Gastrocnemius medialis (tissue), 4 donors: ENCODE measurements at regions not wholly inside any gene's neighbourhood (a gene's known extent, or its start where the extent isn't known, plus 50 kb on each side); places are given as distances from the start of the nearest gene placed in this dataset.
A peak's percentile ranks its signal among the peaks of the same experiment; 100 is the strongest.
"Not testable (repeated sequence)": the region's sequence is repeated elsewhere in the genome, so short reads cannot be mapped to it uniquely, and the experiment has no call there.

ENCODE experiments used
- ATAC-seq, 2 donors: fragments of 150-250 bp; one replicate each; pipeline ENCODE4 v1.9.1; 2016
- DNase-seq, 2 donors: peaks; one replicate each; pipeline ENCODE4 v3.0.0-alpha.2; 2019
- H3K27ac ChIP-seq, 4 donors: fragments of 200-600 bp; sonication (generic); 1 replicate in 1 of 4; 2 replicates in 3 of 4; pipeline ENCODE4 v1.5.1; 2016 to 2018; ENCODE audit warnings: mild to moderate bottlenecking in 2 of 4, moderate library complexity in 1 of 4
- H3K27me3 ChIP-seq, 3 donors: fragments of 200-600 bp; sonication (generic) in 2 of 3; 1 replicate in 1 of 3; 2 replicates in 2 of 3; pipeline versions ENCODE4 v1.5.1 to v1.6.0; 2016 to 2019; ENCODE audit warnings: mild to moderate bottlenecking in 1 of 3, moderate library complexity in 1 of 3
- H3K36me3 ChIP-seq, 2 donors: fragments of 200-600 bp; sonication (generic) in 1 of 2; one replicate each; pipeline ENCODE4 v1.5.1; 2017 to 2018
- H3K4me1 ChIP-seq, 2 donors: fragments of 200-600 bp; sonication (generic) in 1 of 2; one replicate each; pipeline ENCODE4 v1.5.1; 2016 to 2017; ENCODE audit warnings: mild to moderate bottlenecking in 2 of 2
- H3K4me3 ChIP-seq, 4 donors: fragments of 200-600 bp; sonication (generic) in 3 of 4; 1 replicate in 1 of 4; 2 replicates in 3 of 4; pipeline ENCODE4 v1.5.1; 2016 to 2019; ENCODE audit warnings: mild to moderate bottlenecking in 2 of 4
- H3K9me3 ChIP-seq, 3 donors: fragments of 200-600 bp; sonication (generic) in 2 of 3; 1 replicate in 1 of 3; 2 replicates in 2 of 3; pipeline ENCODE4 v1.5.1; 2016 to 2019
- in situ Hi-C, 4 donors: fragments of 200-750 bp; cut with MboI; loops; one replicate each; pipeline versions ENCODE4 v1.15.0 to v1.8.0; 2017; ENCODE audit warnings: low sequenced_read_pairs in 4 of 4
- intact Hi-C: fragments of 100-400 bp; cut with DNase I; formaldehyde crosslinking; loops from one replicate; pipeline ENCODE4 v1.15.1; 2023; ENCODE audit warnings: low total_unique reads

- peak; percentile 60 to 70 for ATAC-seq
- H3K4me1 ChIP-seq, H3K36me3 ChIP-seq, H3K4me3 ChIP-seq, H3K27me3 ChIP-seq, H3K27ac ChIP-seq, H3K9me3 ChIP-seq, in situ Hi-C loops, intact Hi-C loops, DNase-seq: not testable (repeated sequence)
Observed at GRCh38 chr1:206314951-206315636, 111.8 kb downstream of the SRGAP2 start.

GRCh38 chr1:206316901-206317300, 113.6 kb downstream of the SRGAP2 start:
- H3K27ac ChIP-seq, H3K9me3 ChIP-seq, intact Hi-C loops, H3K4me1 ChIP-seq, H3K4me3 ChIP-seq, DNase-seq, ATAC-seq, H3K36me3 ChIP-seq, H3K27me3 ChIP-seq, in situ Hi-C loops: not testable (repeated sequence)

GRCh38 chr1:206317878-206318514, 114.7 kb downstream of the SRGAP2 start:
- H3K4me3 ChIP-seq, H3K27me3 ChIP-seq, DNase-seq, intact Hi-C loops, in situ Hi-C loops, H3K9me3 ChIP-seq, H3K36me3 ChIP-seq, H3K4me1 ChIP-seq, H3K27ac ChIP-seq: not testable (repeated sequence)
- ATAC-seq, result peak in 1 of 2 donors; percentile 44

GRCh38 chr1:206320227-206320626, 116.9 kb downstream of the SRGAP2 start:
- in situ Hi-C loops, intact Hi-C loops, ATAC-seq: not testable (repeated sequence)

GRCh38 chr1:206326159-206326939, 123.0 kb downstream of the SRGAP2 start:
- in situ Hi-C loops, H3K27me3 ChIP-seq, DNase-seq, H3K27ac ChIP-seq, H3K9me3 ChIP-seq, H3K4me1 ChIP-seq, intact Hi-C loops, H3K4me3 ChIP-seq, H3K36me3 ChIP-seq: not testable (repeated sequence)
- peak in 1 of 2 donors; percentile 64 for ATAC-seq

More at GRCh38 chr1:206320227-206320626, 116.9 kb downstream of the SRGAP2 start:
- H3K27me3 ChIP-seq, H3K9me3 ChIP-seq, H3K4me3 ChIP-seq, DNase-seq, H3K27ac ChIP-seq, H3K4me1 ChIP-seq, H3K36me3 ChIP-seq: not testable (repeated sequence)

- H3K4me3 ChIP-seq, H3K27me3 ChIP-seq, intact Hi-C loops, H3K36me3 ChIP-seq, H3K4me1 ChIP-seq, H3K27ac ChIP-seq, in situ Hi-C loops, H3K9me3 ChIP-seq, ATAC-seq, DNase-seq: not testable (repeated sequence)
Observed at GRCh38 chr1:206331597-206331996, 128.3 kb downstream of the SRGAP2 start.

- H3K36me3 ChIP-seq, DNase-seq, H3K27ac ChIP-seq, H3K9me3 ChIP-seq, H3K4me1 ChIP-seq, ATAC-seq, H3K4me3 ChIP-seq, intact Hi-C loops, in situ Hi-C loops, H3K27me3 ChIP-seq: not testable (repeated sequence)
Observed at GRCh38 chr1:206333316-206333715, 130.0 kb downstream of the SRGAP2 start.

GRCh38 chr1:206333897-206334296, 130.6 kb downstream of the SRGAP2 start:
- H3K36me3 ChIP-seq, H3K27ac ChIP-seq, H3K27me3 ChIP-seq, ATAC-seq, DNase-seq, in situ Hi-C loops, H3K4me3 ChIP-seq, H3K9me3 ChIP-seq, H3K4me1 ChIP-seq, intact Hi-C loops: not testable (repeated sequence)

GRCh38 chr1:206334481-206334880, 131.1 kb downstream of the SRGAP2 start:
- in situ Hi-C loops, H3K4me3 ChIP-seq, ATAC-seq, H3K4me1 ChIP-seq, H3K36me3 ChIP-seq, H3K27me3 ChIP-seq, H3K27ac ChIP-seq, H3K9me3 ChIP-seq, intact Hi-C loops, DNase-seq: not testable (repeated sequence)

- H3K27ac ChIP-seq, in situ Hi-C loops: not testable (repeated sequence)
Observed at GRCh38 chr1:206335162-206335561, 131.8 kb downstream of the SRGAP2 start.

GRCh38 chr1:206335875-206336846, 132.8 kb downstream of the SRGAP2 start:
- H3K27me3 ChIP-seq, H3K36me3 ChIP-seq, H3K4me1 ChIP-seq, intact Hi-C loops, DNase-seq, in situ Hi-C loops, H3K27ac ChIP-seq, H3K9me3 ChIP-seq, H3K4me3 ChIP-seq, ATAC-seq: not testable (repeated sequence)

More at GRCh38 chr1:206335162-206335561, 131.8 kb downstream of the SRGAP2 start:
- H3K9me3 ChIP-seq, H3K27me3 ChIP-seq, DNase-seq, intact Hi-C loops, H3K4me1 ChIP-seq, H3K4me3 ChIP-seq, ATAC-seq, H3K36me3 ChIP-seq: not testable (repeated sequence)
